ENCODE measurements at regions not wholly inside any gene's neighbourhood (a gene's known extent, or its start where the extent isn't known, plus 50 kb on each side); places are given as distances from the start of the nearest gene placed in this dataset.
"Not testable (repeated sequence)": the region's sequence is repeated elsewhere in the genome, so short reads cannot be mapped to it uniquely, and the experiment has no call there.

- ATAC-seq; CTCF ChIA-PET; intact Hi-C loops (cut with DNase I, micrococcal nuclease); POLR2A ChIA-PET; H3K4me1 Mint-ChIP-seq; DNase-seq; H3K4me3 Mint-ChIP-seq; H3K9me3 Mint-ChIP-seq (ENCODE audit: low read depth); H3K27ac Mint-ChIP-seq; H3K36me3 Mint-ChIP-seq (ENCODE audit: low read depth): not testable (repeated sequence)
- peaks cover 22% of the 10 kb centered on the region for H3K27me3 Mint-ChIP-seq
These were observed 202.6 kb downstream of the CCT8L2 start for GRCh38 chr22:16390046-16390445.

- DNase-seq; POLR2A ChIA-PET; H3K27ac Mint-ChIP-seq; CTCF ChIA-PET; intact Hi-C loops (cut with DNase I, micrococcal nuclease); H3K4me1 Mint-ChIP-seq; H3K36me3 Mint-ChIP-seq (ENCODE audit: low read depth); H3K4me3 Mint-ChIP-seq; ATAC-seq; H3K9me3 Mint-ChIP-seq (ENCODE audit: low read depth): not testable (repeated sequence)
- peaks cover 22% of the 10 kb centered on the region for H3K27me3 Mint-ChIP-seq
These were observed 203.4 kb downstream of the CCT8L2 start for GRCh38 chr22:16389256-16389655.

GRCh38 chr22:16388616-16389015 is 204.0 kb downstream of the CCT8L2 start:
- peaks cover 22% of the 10 kb centered on the region for H3K27me3 Mint-ChIP-seq
- H3K4me1 Mint-ChIP-seq; H3K36me3 Mint-ChIP-seq (ENCODE audit: low read depth); H3K9me3 Mint-ChIP-seq (ENCODE audit: low read depth); CTCF ChIA-PET; H3K4me3 Mint-ChIP-seq; DNase-seq; intact Hi-C loops (cut with DNase I, micrococcal nuclease); POLR2A ChIA-PET; ATAC-seq; H3K27ac Mint-ChIP-seq: not testable (repeated sequence)

- H3K36me3 Mint-ChIP-seq (ENCODE audit: low read depth); ATAC-seq; H3K27ac Mint-ChIP-seq; CTCF ChIA-PET; H3K9me3 Mint-ChIP-seq (ENCODE audit: low read depth); intact Hi-C loops (cut with DNase I, micrococcal nuclease); POLR2A ChIA-PET; H3K4me3 Mint-ChIP-seq; H3K4me1 Mint-ChIP-seq; DNase-seq: not testable (repeated sequence)
- H3K27me3 Mint-ChIP-seq: peaks cover 22% of the 10 kb centered on the region
These were observed 204.5 kb downstream of the CCT8L2 start for GRCh38 chr22:16388127-16388526.

GRCh38 chr22:16387543-16387942 is 205.1 kb downstream of the CCT8L2 start:
- intact Hi-C loops (cut with DNase I, micrococcal nuclease); CTCF ChIA-PET; POLR2A ChIA-PET; H3K4me1 Mint-ChIP-seq; ATAC-seq; H3K36me3 Mint-ChIP-seq (ENCODE audit: low read depth); H3K4me3 Mint-ChIP-seq; DNase-seq; H3K27ac Mint-ChIP-seq; H3K9me3 Mint-ChIP-seq (ENCODE audit: low read depth): not testable (repeated sequence)
- peaks cover 22% of the 10 kb centered on the region for H3K27me3 Mint-ChIP-seq

GRCh38 chr22:16387088-16387487 is 205.5 kb downstream of the CCT8L2 start:
- H3K9me3 Mint-ChIP-seq (ENCODE audit: low read depth): no peaks in the 10 kb centered on the region
- no peaks in the 10 kb centered on the region for H3K36me3 Mint-ChIP-seq (ENCODE audit: low read depth)
- H3K27ac Mint-ChIP-seq: no peak overlapping the region
- DNase-seq (no peak), ATAC-seq (no peak)
- POLR2A ChIA-PET: no interaction called here
- CTCF ChIA-PET: no interaction called here
- H3K4me3 Mint-ChIP-seq: no peak overlapping the region
- H3K27me3 Mint-ChIP-seq: peaks cover 22% of the 10 kb centered on the region
- intact Hi-C loops (cut with DNase I, micrococcal nuclease): no loop called here
- H3K4me1 Mint-ChIP-seq: peaks cover 3% of the 10 kb centered on the region

GRCh38 chr22:16361328-16361727 is 231.3 kb downstream of the CCT8L2 start:
- intact Hi-C loops (cut with DNase I, micrococcal nuclease); DNase-seq; H3K4me1 Mint-ChIP-seq; POLR2A ChIA-PET; H3K4me3 Mint-ChIP-seq; H3K27ac Mint-ChIP-seq; CTCF ChIA-PET; H3K9me3 Mint-ChIP-seq (ENCODE audit: low read depth); H3K27me3 Mint-ChIP-seq; H3K36me3 Mint-ChIP-seq (ENCODE audit: low read depth); ATAC-seq: not testable (repeated sequence)

GRCh38 chr22:16352637-16353036 is 240.0 kb downstream of the CCT8L2 start:
- intact Hi-C loops (cut with DNase I, micrococcal nuclease); H3K9me3 Mint-ChIP-seq (ENCODE audit: low read depth); ATAC-seq; H3K4me3 Mint-ChIP-seq; H3K27ac Mint-ChIP-seq; DNase-seq; POLR2A ChIA-PET; CTCF ChIA-PET; H3K4me1 Mint-ChIP-seq; H3K36me3 Mint-ChIP-seq (ENCODE audit: low read depth); H3K27me3 Mint-ChIP-seq: not testable (repeated sequence)

- DNase-seq; ATAC-seq; H3K4me3 Mint-ChIP-seq; H3K4me1 Mint-ChIP-seq; H3K9me3 Mint-ChIP-seq (ENCODE audit: low read depth); CTCF ChIA-PET; H3K36me3 Mint-ChIP-seq (ENCODE audit: low read depth); intact Hi-C loops (cut with DNase I, micrococcal nuclease); POLR2A ChIA-PET; H3K27ac Mint-ChIP-seq; H3K27me3 Mint-ChIP-seq: not testable (repeated sequence)
These were observed 245.5 kb downstream of the CCT8L2 start for GRCh38 chr22:16347083-16347482.

GRCh38 chr22:16315565-16315964 is 277.0 kb downstream of the CCT8L2 start:
- H3K27me3 Mint-ChIP-seq; POLR2A ChIA-PET; H3K4me1 Mint-ChIP-seq; H3K9me3 Mint-ChIP-seq (ENCODE audit: low read depth); DNase-seq; H3K27ac Mint-ChIP-seq; CTCF ChIA-PET; ATAC-seq; H3K4me3 Mint-ChIP-seq; intact Hi-C loops (cut with DNase I, micrococcal nuclease); H3K36me3 Mint-ChIP-seq (ENCODE audit: low read depth): not testable (repeated sequence)

All from activated CD4-positive, alpha-beta T cell treated with anti-CD3 and anti-CD28 coated beads for 36 hours (primary cell).